ENCODE measurements at regions not wholly inside any gene's neighbourhood (a gene's known extent, or its start where the extent isn't known, plus 50 kb on each side); places are given as distances from the start of the nearest gene placed in this dataset.

DNA sequence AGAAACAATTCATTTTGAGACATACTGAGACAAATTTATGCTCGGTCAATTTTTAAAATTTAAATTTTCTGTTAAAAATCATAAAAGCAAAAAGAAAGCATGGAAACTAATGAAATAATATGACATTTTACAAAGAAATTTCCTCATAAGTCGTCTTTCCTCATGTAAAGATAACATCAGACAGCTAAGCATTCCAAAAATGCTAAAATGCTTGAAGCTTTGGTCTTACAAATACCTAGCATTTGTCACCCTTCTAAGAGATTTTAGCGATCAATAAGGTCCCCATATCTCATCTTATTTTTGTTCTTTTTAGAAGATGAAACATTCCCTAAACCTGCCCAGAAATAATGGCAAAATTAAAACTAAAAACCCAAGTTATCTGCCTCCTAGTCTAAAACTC lies 68.5 kb upstream of the FREM2 start:
- DNase-seq, result no peak

- no peak for DNase-seq
Observed at GRCh38 chr13:38618881-38619280, 68.0 kb upstream of the FREM2 start.

DNA sequence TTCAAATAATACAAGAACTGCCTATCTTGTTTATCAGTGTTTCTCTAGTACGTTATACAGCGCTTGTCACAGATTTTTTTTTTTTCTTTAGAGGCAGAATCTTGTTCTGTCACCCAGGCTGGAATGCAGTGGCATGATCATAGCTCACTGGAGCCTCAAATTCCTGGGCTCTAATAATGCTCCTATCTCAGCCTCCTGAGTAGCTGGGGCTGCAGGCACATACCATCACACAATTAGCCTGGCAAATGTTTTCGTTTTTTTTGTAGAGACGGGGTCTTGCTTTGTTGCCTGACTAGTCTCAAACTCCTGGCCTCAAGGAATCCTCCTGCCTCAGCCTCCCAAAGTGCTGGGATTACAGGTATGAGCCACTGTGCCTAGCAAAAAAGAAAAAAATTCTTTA lies 66.0 kb upstream of the FREM2 start:
- DNase-seq, result no peak

DNA sequence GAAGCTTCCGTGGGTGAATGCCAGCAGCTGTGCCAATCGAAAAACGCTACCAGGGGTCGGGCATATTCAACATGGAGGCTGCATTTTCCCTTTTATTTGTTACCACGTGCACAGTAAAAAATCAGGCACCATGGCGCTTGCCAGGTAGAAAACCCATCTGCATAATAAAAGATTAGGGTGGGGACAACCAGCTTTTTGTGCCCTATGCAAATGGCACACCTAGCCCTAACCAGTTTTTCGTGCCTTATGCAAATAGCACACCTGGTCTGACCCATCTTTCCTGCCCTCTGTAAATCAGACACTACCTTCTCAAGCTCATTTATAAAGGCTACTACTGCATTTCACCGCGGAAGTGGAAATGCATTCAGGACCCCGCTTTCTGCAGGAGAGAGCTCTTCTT lies 62.1 kb upstream of the FREM2 start:
- DNase-seq, result no peak

GRCh38 chr13:38628554-38628953 lies 58.3 kb upstream of the FREM2 start:
- DNase-seq, result no peak

- no peak for DNase-seq
Observed at GRCh38 chr13:38630780-38631179, 56.1 kb upstream of the FREM2 start.

DNA sequence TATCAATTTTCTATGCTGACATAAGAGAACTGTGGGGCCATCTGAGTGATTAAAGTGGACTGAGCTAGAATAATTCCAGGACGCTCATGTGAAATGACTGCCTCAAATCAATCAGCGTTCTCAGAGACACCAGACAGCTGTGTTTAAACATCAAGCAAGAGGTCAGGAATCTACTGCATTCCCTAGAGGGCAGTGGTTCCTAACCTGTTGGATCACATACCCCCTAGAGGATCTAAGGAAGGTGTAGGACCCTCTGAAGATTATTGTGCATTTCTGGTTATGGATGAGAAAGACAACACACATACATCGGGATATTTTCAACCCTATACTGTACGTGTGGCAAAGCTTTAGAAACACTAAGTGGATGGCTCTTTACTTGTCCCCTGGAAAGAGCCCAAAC lies 51.8 kb upstream of the FREM2 start:
- DNase-seq, result no peak

DNA sequence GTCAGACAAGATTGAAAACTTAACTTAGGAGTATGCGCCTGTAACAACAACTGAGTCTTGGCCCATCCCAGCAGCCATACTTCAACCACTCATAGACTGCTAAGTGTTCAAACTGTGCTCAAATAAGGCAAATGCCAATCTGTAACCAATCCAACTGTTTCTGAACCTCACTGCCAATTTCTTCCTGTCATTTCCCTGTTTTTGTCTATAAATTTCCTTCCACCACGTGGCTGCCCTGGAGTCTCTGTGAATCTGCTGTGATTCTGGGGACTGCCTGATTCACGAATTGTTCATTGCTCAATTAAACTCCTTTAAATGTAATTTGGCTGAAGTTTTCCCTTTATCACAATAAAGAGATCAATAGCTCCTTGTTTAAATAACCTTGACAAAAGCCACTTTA lies 50.8 kb upstream of the FREM2 start:
- no peak for DNase-seq

GRCh38 chr13:38636761-38637160 lies 50.1 kb upstream of the FREM2 start:
- DNase-seq, result no peak
